Endothelial cell of umbilical vein (primary cell): ENCODE measurements at regions not wholly inside any gene's neighbourhood (a gene's known extent, or its start where the extent isn't known, plus 50 kb on each side); places are given as distances from the start of the nearest gene placed in this dataset.

ENCODE experiments used
- BruUV-seq: library from RNA; stranded (reverse); fragments of 400-500 nt; replicated peaks from 2 replicates; lab custom pipeline; 2021; lab: Mats Ljungman, UMichigan
- CTCF ChIA-PET: fragments of 300-600, 350-600 bp; sonication (Branson Sonifier 250); formaldehyde crosslinking; loops from one replicate; lab custom pipeline; 2021; ENCODE audit warnings: antibody characterized with exemption, inconsistent platforms; lab: Charles Lee
- POLR2A ChIA-PET: fragments of 300-600, 350-600 bp; sonication (Branson Sonifier 250); formaldehyde crosslinking; loops from one replicate; lab custom pipeline; 2021; ENCODE audit warnings: antibody characterized with exemption, inconsistent platforms; lab: Charles Lee
- DNase-seq: peaks from one replicate; pipeline ENCODE4 v3.0.0-alpha.2; 2011; ENCODE audit warnings: low read depth, low spot score
- FAIRE-seq: peaks from 2 replicates; lab custom pipeline; 2011; peaks lifted over from hg19 to GRCh38; lab: Jason Lieb, UNC
- H2AFZ ChIP-seq: 2 replicates; pipeline ENCODE4 v1.6.0; 2012; ENCODE audit warnings: low read depth, low read length, control low read depth, inconsistent platforms
- H3K27ac ChIP-seq: 2 replicates; pipeline ENCODE4 v1.5.1; 2011; ENCODE audit warnings: low read depth, mild to moderate bottlenecking, control low read depth, low read length, moderate library complexity; ENCODE audit not compliant: insufficient read depth
- H3K27me3 ChIP-seq, 2 experiments: 2 replicates each; pipeline versions ENCODE4 v1.6.0 to v1.6.1; 2011; ENCODE audit warnings: low read length in 2 of 2, mixed read lengths in 1 of 2; ENCODE audit not compliant: control insufficient read depth in 2 of 2, insufficient read depth in 2 of 2
- H3K36me3 ChIP-seq, 2 experiments: 2 replicates in 1 of 2; 3 replicates in 1 of 2; pipeline ENCODE4 v1.5.1; 2011; ENCODE audit warnings: low read length in 2 of 2, mild to moderate bottlenecking in 1 of 2, moderate library complexity in 1 of 2; ENCODE audit not compliant: control insufficient read depth in 2 of 2, insufficient read depth in 2 of 2; ENCODE audit errors: extremely low read depth in 1 of 2
- H3K4me1 ChIP-seq: 3 replicates; pipeline ENCODE4 v1.5.1; 2011; ENCODE audit warnings: mild to moderate bottlenecking, low read length; ENCODE audit not compliant: control insufficient read depth, insufficient read depth; ENCODE audit errors: extremely low read depth
- H3K4me2 ChIP-seq: 2 replicates; pipeline ENCODE4 v1.6.1; 2011; ENCODE audit warnings: low read length, control low read depth, mixed read lengths; ENCODE audit not compliant: insufficient read depth
- H3K4me3 ChIP-seq, 3 experiments: fragments of 200-600 bp in 1 of 3; sonication (generic), shearing (Covaris generic) in 1 of 3; replicated peaks in 1 of 3; 2 replicates each; pipeline ENCODE4 v1.5.1; 2011 to 2016; ENCODE audit warnings: control low read depth in 3 of 3, low read length in 3 of 3, mild to moderate bottlenecking in 2 of 3, inconsistent platforms in 1 of 3, low read depth in 1 of 3, moderate library complexity in 1 of 3; ENCODE audit not compliant: insufficient read depth in 1 of 3
- H3K79me2 ChIP-seq: 2 replicates; pipeline ENCODE4 v1.6.0; 2012; ENCODE audit warnings: low read length, inconsistent platforms; ENCODE audit not compliant: control insufficient read depth, insufficient read depth
- H3K9ac ChIP-seq: replicated peaks from 2 replicates; pipeline ENCODE3; 2011; ENCODE audit warnings: low read length, control low read depth; ENCODE audit not compliant: insufficient read depth; ENCODE audit errors: extremely low read depth
- H3K9me1 ChIP-seq: replicated peaks from 3 replicates; pipeline ENCODE4 v1.6.0; 2011; ENCODE audit warnings: mild to moderate bottlenecking, low read length; ENCODE audit not compliant: control insufficient read depth, insufficient read depth; ENCODE audit errors: extremely low read depth
- H3K9me3 ChIP-seq: replicated peaks from 2 replicates; pipeline ENCODE4 v1.5.1; 2012; ENCODE audit warnings: low read length, inconsistent platforms; ENCODE audit not compliant: control insufficient read depth, insufficient read depth
- H4K20me1 ChIP-seq: replicated peaks from 2 replicates; pipeline ENCODE3; 2011; ENCODE audit warnings: mild to moderate bottlenecking, low read length; ENCODE audit not compliant: control insufficient read depth, insufficient read depth; ENCODE audit errors: extremely low read depth
- EZH2 ChIP-seq: IDR thresholded peaks from 2 replicates; pipeline ENCODE4 v1.6.1; 2012; ENCODE audit warnings: borderline replicate concordance, low read depth, mild to moderate bottlenecking, moderate library complexity, low read length, inconsistent platforms; ENCODE audit not compliant: severe bottlenecking
- FOS ChIP-seq: IDR thresholded peaks from 2 replicates; pipeline ENCODE4 v1.6.1; 2011; ENCODE audit warnings: mild to moderate bottlenecking, low read length, moderate library complexity, borderline replicate concordance; ENCODE audit not compliant: insufficient read depth
- GATA2 ChIP-seq: IDR thresholded peaks from 2 replicates; pipeline ENCODE4 v1.7.0; 2011; ENCODE audit warnings: low read depth, mild to moderate bottlenecking, moderate library complexity, mixed read lengths, low read length; ENCODE audit not compliant: insufficient read length, insufficient read depth
- JUN ChIP-seq: IDR thresholded peaks from 2 replicates; pipeline ENCODE4 v1.6.1; 2011; ENCODE audit warnings: borderline replicate concordance, low read depth; ENCODE audit not compliant: insufficient read length, insufficient read depth
- MYC ChIP-seq: IDR thresholded peaks from one replicate; pipeline ENCODE4 v1.6.1; 2011; ENCODE audit warnings: mild to moderate bottlenecking, low read depth, low read length
- POLR2A ChIP-seq: IDR thresholded peaks from 2 replicates; pipeline ENCODE4 v1.6.1; 2012; ENCODE audit warnings: low read depth, mild to moderate bottlenecking, control low read depth, low read length
- POLR2AphosphoS5 ChIP-seq: IDR thresholded peaks from 2 replicates; pipeline ENCODE4 v1.6.1; 2012; ENCODE audit warnings: low read depth, mild to moderate bottlenecking, control low read depth, low read length, moderate library complexity; ENCODE audit not compliant: insufficient read depth
- dilution Hi-C: fragments of 300-500 bp; cut with MboI; formaldehyde crosslinking; loops from one replicate; pipeline ENCODE4 v1.15.0; 2019; ENCODE audit warnings: low sequenced_read_pairs; ENCODE audit not compliant: extremely low pct_ligation_motif_present
- intact Hi-C: fragments of 100-400 bp; cut with micrococcal nuclease; formaldehyde crosslinking; loops from one replicate; pipeline ENCODE4 v1.10.0; 2022
- TF ChIP-seq, protein P1 (sequence below), 2 donors: IDR thresholded peaks; 1 replicate in 1 of 2; 2 replicates in 1 of 2; pipeline ENCODE4 v1.5.1; 2011; ENCODE audit warnings: low read length in 2 of 2, mild to moderate bottlenecking in 2 of 2, moderate library complexity in 2 of 2, control low read depth in 1 of 2, inconsistent platforms in 1 of 2, low read depth in 1 of 2; ENCODE audit not compliant: insufficient read depth in 1 of 2; ENCODE audit errors: extremely low read depth in 1 of 2
- TF ChIP-seq, protein P2 (sequence below): IDR thresholded peaks from 2 replicates; pipeline ENCODE4 v1.6.1; 2011; ENCODE audit not compliant: insufficient read depth, insufficient read length

DNA sequence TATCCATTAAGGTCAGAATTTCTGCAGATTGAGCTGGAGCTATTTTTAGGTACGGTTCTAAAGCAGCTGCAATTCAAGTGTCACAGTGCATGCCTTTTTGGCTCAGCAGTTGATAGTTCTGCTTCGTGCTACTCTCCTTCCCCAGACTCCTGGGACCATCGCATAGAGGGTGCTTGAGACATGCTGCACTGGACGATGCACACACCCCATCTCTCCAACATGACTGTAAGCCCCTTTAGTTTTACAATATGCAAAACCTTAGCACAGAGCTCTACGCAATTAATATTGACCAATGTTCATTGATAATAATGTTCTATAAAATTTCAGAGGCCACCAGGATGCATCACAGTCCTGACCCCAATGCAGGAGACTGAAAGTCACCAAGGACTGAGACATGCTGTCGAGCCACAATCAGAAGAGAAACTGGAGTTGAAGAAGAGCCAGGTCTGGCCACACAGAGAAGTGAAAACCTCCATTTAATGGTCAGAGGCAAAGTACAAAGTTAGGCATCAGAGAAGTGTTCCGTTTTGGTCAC, 120.9 kb upstream of the ZC3H12C start:
- BruUV-seq: no TSS peak
- Histone ChIP-seq H4K20me1 (no peaks in the 10 kb centered on the region), H3K9ac (no peak overlapping the region), H3K27me3 (no peaks in the 10 kb centered on the region), H3K79me2 (no peaks in the 10 kb centered on the region), H2AFZ (no peak overlapping the region), H3K4me2 (no peak overlapping the region), H3K9me1 (no peaks in the 10 kb centered on the region), H3K9me3 (no peaks in the 10 kb centered on the region), H3K4me3 (no peak overlapping the region), H3K27ac (peak overlapping the region; percentile 76), H3K36me3 (no peaks in the 10 kb centered on the region), H3K4me1 (peaks cover 23% of the 10 kb centered on the region)
- POLR2A ChIA-PET: no interaction called here
- DNase-seq (no peak), FAIRE-seq (no peak)
- intact Hi-C loops: loop anchor here (5.0 kb wide), 1 partner anchor 55 kb away; no protein-coding TSS in a partner anchor
- TF ChIP-seq JUN: no peak
- no peak for TF ChIP-seq MYC
- TF ChIP-seq, protein P1, sequence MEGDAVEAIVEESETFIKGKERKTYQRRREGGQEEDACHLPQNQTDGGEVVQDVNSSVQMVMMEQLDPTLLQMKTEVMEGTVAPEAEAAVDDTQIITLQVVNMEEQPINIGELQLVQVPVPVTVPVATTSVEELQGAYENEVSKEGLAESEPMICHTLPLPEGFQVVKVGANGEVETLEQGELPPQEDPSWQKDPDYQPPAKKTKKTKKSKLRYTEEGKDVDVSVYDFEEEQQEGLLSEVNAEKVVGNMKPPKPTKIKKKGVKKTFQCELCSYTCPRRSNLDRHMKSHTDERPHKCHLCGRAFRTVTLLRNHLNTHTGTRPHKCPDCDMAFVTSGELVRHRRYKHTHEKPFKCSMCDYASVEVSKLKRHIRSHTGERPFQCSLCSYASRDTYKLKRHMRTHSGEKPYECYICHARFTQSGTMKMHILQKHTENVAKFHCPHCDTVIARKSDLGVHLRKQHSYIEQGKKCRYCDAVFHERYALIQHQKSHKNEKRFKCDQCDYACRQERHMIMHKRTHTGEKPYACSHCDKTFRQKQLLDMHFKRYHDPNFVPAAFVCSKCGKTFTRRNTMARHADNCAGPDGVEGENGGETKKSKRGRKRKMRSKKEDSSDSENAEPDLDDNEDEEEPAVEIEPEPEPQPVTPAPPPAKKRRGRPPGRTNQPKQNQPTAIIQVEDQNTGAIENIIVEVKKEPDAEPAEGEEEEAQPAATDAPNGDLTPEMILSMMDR (IDR thresholded peaks at IDR 0.05; ENCODE audit: extremely low read depth in 1 of 2, insufficient read depth in 1 of 2, low read depth in 1 of 2, low read length in 2 of 2): no peak
- TF ChIP-seq POLR2A: no peak
- no peak for TF ChIP-seq FOS
- TF ChIP-seq GATA2: no peak
- no peak for TF ChIP-seq EZH2
- TF ChIP-seq, protein P2, sequence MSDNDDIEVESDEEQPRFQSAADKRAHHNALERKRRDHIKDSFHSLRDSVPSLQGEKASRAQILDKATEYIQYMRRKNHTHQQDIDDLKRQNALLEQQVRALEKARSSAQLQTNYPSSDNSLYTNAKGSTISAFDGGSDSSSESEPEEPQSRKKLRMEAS: no peak
- no peak for TF ChIP-seq POLR2AphosphoS5
- dilution Hi-C loops: no loop called here
- CTCF ChIA-PET: interaction anchor here (1.0 to 3.0 kb wide), 6 partner anchors 20 to 119 kb away, joined by 3 to 9 read pairs (median 4); no protein-coding TSS in a partner anchor
